GM12865 (cell line): ENCODE measurements at regions not wholly inside any gene's neighbourhood (a gene's known extent, or its start where the extent isn't known, plus 50 kb on each side); places are given as distances from the start of the nearest gene placed in this dataset.
A peak's percentile ranks its signal among the peaks of the same experiment; 100 is the strongest.

Source experiments
- DNase-seq: peaks from one replicate; pipeline ENCODE4 v3.0.0; 2010; ENCODE audit warnings: low read depth
- H3K4me3 ChIP-seq: 2 replicates; pipeline ENCODE4 v1.5.1; 2011; ENCODE audit warnings: mild to moderate bottlenecking, low read depth, low read length, control low read depth
- CTCF ChIP-seq: IDR thresholded peaks from 2 replicates; pipeline ENCODE4 v1.5.1; 2011; ENCODE audit warnings: low read length, control low read depth, low read depth, inconsistent platforms; ENCODE audit not compliant: insufficient read depth; ENCODE audit errors: missing control alignments

GRCh38 chr5:87020099-87020934 is 247.4 kb upstream of the RASA1 start:
- no peak for TF ChIP-seq CTCF
- H3K4me3 ChIP-seq = no peak overlapping the region; the same call in 1 of the 2 replicates
- peak; percentile 86 for DNase-seq

- DNase-seq = no peak
- no peak overlapping the region for H3K4me3 ChIP-seq
- no peak for TF ChIP-seq CTCF
These were observed 245.3 kb upstream of the RASA1 start for GRCh38 chr5:87022415-87022814.

- H3K4me3 ChIP-seq = no peak overlapping the region
- TF ChIP-seq CTCF = no peak
- peak; percentile 42 for DNase-seq
These were observed 240.1 kb upstream of the RASA1 start for GRCh38 chr5:87027570-87027969.

GRCh38 chr5:87029951-87030350 is 237.7 kb upstream of the RASA1 start:
- H3K4me3 ChIP-seq = no peak overlapping the region
- TF ChIP-seq CTCF = no peak
- DNase-seq = no peak

GRCh38 chr5:87030699-87031098 is 237.0 kb upstream of the RASA1 start:
- TF ChIP-seq CTCF = no peak
- no peak for DNase-seq
- no peak overlapping the region for H3K4me3 ChIP-seq

- DNase-seq = no peak
- H3K4me3 ChIP-seq = no peak overlapping the region
- no peak for TF ChIP-seq CTCF
These were observed 233.1 kb upstream of the RASA1 start for GRCh38 chr5:87034557-87034956.

- no peak overlapping the region for H3K4me3 ChIP-seq
- no peak for DNase-seq
- no peak for TF ChIP-seq CTCF
These were observed 225.1 kb upstream of the RASA1 start for GRCh38 chr5:87042554-87042953.
